Uterus (tissue), 2 donors: ENCODE measurements at regions not wholly inside any gene's neighbourhood (a gene's known extent, or its start where the extent isn't known, plus 50 kb on each side); places are given as distances from the start of the nearest gene placed in this dataset.

Source experiments
- POLR2A ChIP-seq, 2 donors: fragments of 450-650 bp; IDR thresholded peaks; one replicate each; pipeline ENCODE4 v1.6.1; 2016; ENCODE audit warnings: antibody characterized with exemption in 2 of 2, mild to moderate bottlenecking in 1 of 2, moderate library complexity in 1 of 2
- TF ChIP-seq, protein P1 (sequence below), 4 experiments: fragments of 200-600 bp in 2 of 4; fragments of 450-650 bp in 2 of 4; sonication (generic) in 2 of 4; IDR thresholded peaks; one replicate each; pipeline ENCODE4 v1.5.1; 2016 to 2019; ENCODE audit warnings: antibody characterized with exemption in 4 of 4, mild to moderate bottlenecking in 2 of 4, moderate library complexity in 1 of 4

DNA sequence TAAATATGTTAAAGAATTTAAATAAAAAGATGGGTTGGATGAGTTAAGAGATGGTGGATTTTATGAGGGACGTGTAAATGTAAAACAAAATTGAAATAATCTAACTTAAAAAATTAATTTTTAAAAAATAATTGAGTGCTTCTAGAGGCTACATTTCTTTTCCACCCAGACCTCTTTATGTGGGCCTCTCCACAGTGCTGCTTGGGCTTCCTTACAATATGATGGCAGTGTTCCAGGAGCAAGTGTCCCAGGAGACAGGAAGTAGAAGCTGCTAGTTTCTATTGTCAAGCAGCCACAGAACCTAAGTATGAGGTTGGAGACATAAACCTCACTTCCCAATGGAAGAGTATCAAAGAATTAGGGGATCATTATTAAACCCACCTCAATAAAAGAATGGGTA lies 205.7 kb upstream of the CPHXL start:
- TF ChIP-seq, protein P1, sequence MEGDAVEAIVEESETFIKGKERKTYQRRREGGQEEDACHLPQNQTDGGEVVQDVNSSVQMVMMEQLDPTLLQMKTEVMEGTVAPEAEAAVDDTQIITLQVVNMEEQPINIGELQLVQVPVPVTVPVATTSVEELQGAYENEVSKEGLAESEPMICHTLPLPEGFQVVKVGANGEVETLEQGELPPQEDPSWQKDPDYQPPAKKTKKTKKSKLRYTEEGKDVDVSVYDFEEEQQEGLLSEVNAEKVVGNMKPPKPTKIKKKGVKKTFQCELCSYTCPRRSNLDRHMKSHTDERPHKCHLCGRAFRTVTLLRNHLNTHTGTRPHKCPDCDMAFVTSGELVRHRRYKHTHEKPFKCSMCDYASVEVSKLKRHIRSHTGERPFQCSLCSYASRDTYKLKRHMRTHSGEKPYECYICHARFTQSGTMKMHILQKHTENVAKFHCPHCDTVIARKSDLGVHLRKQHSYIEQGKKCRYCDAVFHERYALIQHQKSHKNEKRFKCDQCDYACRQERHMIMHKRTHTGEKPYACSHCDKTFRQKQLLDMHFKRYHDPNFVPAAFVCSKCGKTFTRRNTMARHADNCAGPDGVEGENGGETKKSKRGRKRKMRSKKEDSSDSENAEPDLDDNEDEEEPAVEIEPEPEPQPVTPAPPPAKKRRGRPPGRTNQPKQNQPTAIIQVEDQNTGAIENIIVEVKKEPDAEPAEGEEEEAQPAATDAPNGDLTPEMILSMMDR (IDR thresholded peaks at IDR 0.05): no peak
- no peak for TF ChIP-seq POLR2A (IDR thresholded peaks at IDR 0.05)
